Liver (tissue), 8 donors: ENCODE measurements at regions not wholly inside any gene's neighbourhood (a gene's known extent, or its start where the extent isn't known, plus 50 kb on each side); places are given as distances from the start of the nearest gene placed in this dataset.

Experiments
- DNase-seq: peaks from one replicate; pipeline ENCODE4 v3.0.0-alpha.2; 2017; ENCODE audit warnings: low spot score
- H3K27ac ChIP-seq, 2 donors: one replicate each; pipeline ENCODE4 v1.7.0; 2013; ENCODE audit warnings: inconsistent platforms in 2 of 2, low read length in 2 of 2, control low read depth in 1 of 2, low read depth in 1 of 2, mild to moderate bottlenecking in 1 of 2
- H3K27me3 ChIP-seq, 4 donors: one replicate each; pipeline versions ENCODE4 v1.6.1 to v1.7.0; 2013; ENCODE audit warnings: low read length in 3 of 4, inconsistent platforms in 1 of 4, mild to moderate bottlenecking in 1 of 4, moderate library complexity in 1 of 4; ENCODE audit not compliant: control insufficient read depth in 4 of 4, insufficient read depth in 4 of 4
- H3K36me3 ChIP-seq, 4 donors: one replicate each; pipeline versions ENCODE4 v1.6.1 to v1.7.0; 2013; ENCODE audit warnings: low read length in 3 of 4, mild to moderate bottlenecking in 3 of 4, low read depth in 1 of 4, moderate library complexity in 1 of 4; ENCODE audit not compliant: control insufficient read depth in 4 of 4, insufficient read depth in 3 of 4
- H3K4me1 ChIP-seq, 4 donors: one replicate each; pipeline versions ENCODE4 v1.6.1 to v1.7.0; 2013; ENCODE audit warnings: low read length in 3 of 4, mild to moderate bottlenecking in 3 of 4, moderate library complexity in 1 of 4; ENCODE audit not compliant: control insufficient read depth in 4 of 4, insufficient read depth in 4 of 4
- H3K4me3 ChIP-seq, 3 donors: one replicate each; pipeline versions ENCODE4 v1.6.1 to v1.7.0; 2013; ENCODE audit warnings: low read length in 3 of 3, control low read depth in 1 of 3, low read depth in 1 of 3, mild to moderate bottlenecking in 1 of 3
- H3K9ac ChIP-seq, 2 donors: one replicate each; pipeline ENCODE4 v1.7.0; 2013; ENCODE audit warnings: low read length in 2 of 2, mild to moderate bottlenecking in 2 of 2, moderate library complexity in 2 of 2, control low read depth in 1 of 2, low read depth in 1 of 2
- H3K9me3 ChIP-seq, 4 donors: one replicate each; pipeline versions ENCODE4 v1.6.1 to v1.7.0; 2013; ENCODE audit warnings: low read length in 3 of 4; ENCODE audit not compliant: control insufficient read depth in 4 of 4
- EGR1 ChIP-seq, 2 donors: IDR thresholded peaks; 2 replicates each; pipeline ENCODE4 v1.6.1; 2016 to 2018; ENCODE audit warnings: antibody characterized with exemption in 2 of 2, low read depth in 2 of 2
- FOXA1 ChIP-seq: IDR thresholded peaks from 2 replicates; pipeline ENCODE4 v1.6.1; 2016; ENCODE audit warnings: antibody characterized with exemption
- FOXA2 ChIP-seq: IDR thresholded peaks from 2 replicates; pipeline ENCODE4 v1.6.1; 2016; ENCODE audit warnings: antibody characterized with exemption
- GABPA ChIP-seq, 2 donors: IDR thresholded peaks in 1 of 2; conservative IDR thresholded peaks in 1 of 2; 2 replicates each; pipeline ENCODE4 v1.6.1; 2016; ENCODE audit warnings: antibody characterized with exemption in 2 of 2, mild to moderate bottlenecking in 1 of 2, moderate library complexity in 1 of 2
- HNF4A ChIP-seq, 2 donors: conservative IDR thresholded peaks; 2 replicates each; pipeline ENCODE4 v1.6.1; 2016; ENCODE audit warnings: antibody characterized with exemption in 2 of 2, mild to moderate bottlenecking in 2 of 2
- HNF4G ChIP-seq: IDR thresholded peaks from 2 replicates; pipeline ENCODE4 v1.6.1; 2016; ENCODE audit warnings: antibody characterized with exemption
- JUND ChIP-seq, 2 donors: IDR thresholded peaks; 2 replicates each; pipeline ENCODE4 v1.6.1; 2016; ENCODE audit warnings: antibody characterized with exemption in 2 of 2
- NR2F2 ChIP-seq: IDR thresholded peaks from 2 replicates; pipeline ENCODE4 v1.6.1; 2016; ENCODE audit warnings: antibody characterized with exemption
- RAD21 ChIP-seq, 2 donors: IDR thresholded peaks; 2 replicates each; pipeline ENCODE4 v1.6.1; 2016; ENCODE audit warnings: antibody characterized with exemption in 2 of 2, mild to moderate bottlenecking in 2 of 2
- RXRA ChIP-seq, 2 donors: IDR thresholded peaks; 2 replicates each; pipeline ENCODE4 v1.6.1; 2017 to 2018; ENCODE audit warnings: antibody characterized with exemption in 2 of 2, mild to moderate bottlenecking in 1 of 2
- SP1 ChIP-seq: IDR thresholded peaks from 2 replicates; pipeline ENCODE4 v1.6.1; 2018; ENCODE audit warnings: antibody characterized with exemption, mild to moderate bottlenecking
- TAF1 ChIP-seq: conservative IDR thresholded peaks from 2 replicates; pipeline ENCODE4 v1.6.1; 2016; ENCODE audit warnings: antibody characterized with exemption, mild to moderate bottlenecking
- YY1 ChIP-seq: IDR thresholded peaks from 2 replicates; pipeline ENCODE4 v1.6.1; 2016; ENCODE audit warnings: antibody characterized with exemption, mild to moderate bottlenecking
- WGBS: extraction: QIAGEN DNeasy Blood & Tissue Kit; methylation state at CpG from one replicate; pipeline ENCODE4 v1.1.7; 2013; 5-methylcytosine and 5-hydroxymethylcytosine counted together
- TF ChIP-seq, protein P1 (sequence below): fragments of 150-350 bp; IDR thresholded peaks from 2 replicates; pipeline ENCODE4 v1.5.1; 2017; ENCODE audit warnings: improper control_type of control experiment, low read depth, low read length; ENCODE audit not compliant: missing input control
- TF ChIP-seq, protein P2 (sequence below): IDR thresholded peaks from 2 replicates; pipeline ENCODE4 v1.6.1; 2016; ENCODE audit warnings: antibody characterized with exemption, mild to moderate bottlenecking
- TF ChIP-seq, protein P3 (sequence below): IDR thresholded peaks from 2 replicates; pipeline ENCODE4 v1.6.1; 2016; ENCODE audit warnings: antibody characterized with exemption
- TF ChIP-seq, protein P4 (sequence below): IDR thresholded peaks from 2 replicates; pipeline ENCODE4 v1.6.1; 2016; ENCODE audit warnings: antibody characterized with exemption
- TF ChIP-seq, protein P5 (sequence below): IDR thresholded peaks from 2 replicates; pipeline ENCODE4 v1.6.1; 2016; ENCODE audit warnings: antibody characterized with exemption
- donor health status: healthy.
- donor health status: healthy.
- donor health status: healthy.
- donor health status: healthy.
- donor health status: healthy.

DNA sequence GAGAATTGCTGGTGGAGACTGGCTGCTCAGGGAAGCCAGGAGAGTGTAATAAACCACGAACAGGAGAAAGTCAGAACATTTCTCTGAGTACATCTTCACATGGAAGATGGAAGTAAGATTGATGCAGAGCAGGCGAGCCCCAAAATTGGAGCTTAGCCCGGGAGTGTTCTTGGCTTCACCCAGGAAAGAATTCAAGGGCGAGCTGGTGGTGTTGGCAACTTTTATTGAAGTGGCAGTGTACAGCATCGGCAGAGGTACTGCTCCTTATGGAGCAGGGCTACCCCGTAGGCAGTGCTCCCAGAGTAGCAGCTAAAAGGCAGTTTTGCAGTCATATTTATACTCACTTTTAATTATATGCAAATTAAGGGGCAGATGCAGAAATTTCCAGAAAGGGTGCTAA is 281.4 kb upstream of the MEX3C start:
- 88% methylated on average over 6 of the region's 6 CpGs for WGBS
- Histone ChIP-seq H3K4me3 (no peak overlapping the region), H3K36me3 (no peaks in the 10 kb centered on the region)

DNA sequence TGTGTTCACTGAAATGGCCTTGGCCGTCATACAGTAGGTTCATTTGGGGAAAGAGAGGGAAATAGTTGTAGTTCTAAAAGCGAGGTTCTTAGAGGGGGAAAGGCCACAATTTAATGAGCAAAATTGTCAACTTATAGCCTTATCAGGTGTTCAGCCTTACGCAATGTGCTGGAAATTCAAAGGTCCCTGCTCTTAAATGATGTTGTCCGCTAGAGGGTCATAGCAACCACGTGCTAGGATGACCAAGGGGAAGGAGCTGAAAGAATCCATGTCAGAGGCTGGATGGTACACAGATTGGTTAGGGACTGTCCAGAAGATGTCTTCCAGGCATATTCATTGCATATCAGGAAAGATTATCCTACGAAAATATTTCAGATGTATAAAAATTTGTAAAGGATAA is 282.3 kb upstream of the MEX3C start:
- no peaks in the 10 kb centered on the region for H3K9me3 ChIP-seq
- no peak overlapping the region for H3K4me3 ChIP-seq
- no peaks in the 10 kb centered on the region for H3K27me3 ChIP-seq
- no peak overlapping the region for H3K27ac ChIP-seq
- no peaks in the 10 kb centered on the region for H3K36me3 ChIP-seq
- no peak for DNase-seq
- H3K4me1 ChIP-seq, result no peaks in the 10 kb centered on the region
- TF ChIP-seq RXRA (IDR thresholded peaks at IDR 0.05), result no peak
- TF ChIP-seq, protein P1, sequence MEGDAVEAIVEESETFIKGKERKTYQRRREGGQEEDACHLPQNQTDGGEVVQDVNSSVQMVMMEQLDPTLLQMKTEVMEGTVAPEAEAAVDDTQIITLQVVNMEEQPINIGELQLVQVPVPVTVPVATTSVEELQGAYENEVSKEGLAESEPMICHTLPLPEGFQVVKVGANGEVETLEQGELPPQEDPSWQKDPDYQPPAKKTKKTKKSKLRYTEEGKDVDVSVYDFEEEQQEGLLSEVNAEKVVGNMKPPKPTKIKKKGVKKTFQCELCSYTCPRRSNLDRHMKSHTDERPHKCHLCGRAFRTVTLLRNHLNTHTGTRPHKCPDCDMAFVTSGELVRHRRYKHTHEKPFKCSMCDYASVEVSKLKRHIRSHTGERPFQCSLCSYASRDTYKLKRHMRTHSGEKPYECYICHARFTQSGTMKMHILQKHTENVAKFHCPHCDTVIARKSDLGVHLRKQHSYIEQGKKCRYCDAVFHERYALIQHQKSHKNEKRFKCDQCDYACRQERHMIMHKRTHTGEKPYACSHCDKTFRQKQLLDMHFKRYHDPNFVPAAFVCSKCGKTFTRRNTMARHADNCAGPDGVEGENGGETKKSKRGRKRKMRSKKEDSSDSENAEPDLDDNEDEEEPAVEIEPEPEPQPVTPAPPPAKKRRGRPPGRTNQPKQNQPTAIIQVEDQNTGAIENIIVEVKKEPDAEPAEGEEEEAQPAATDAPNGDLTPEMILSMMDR, result no peak
- no peak for TF ChIP-seq EGR1 (IDR thresholded peaks at IDR 0.05; ENCODE audit: low read depth in 2 of 2)
- TF ChIP-seq YY1, result no peak
- TF ChIP-seq HNF4A (conservative IDR thresholded peaks at IDR 0.05), result no peak
- TF ChIP-seq RAD21 (IDR thresholded peaks at IDR 0.05), result no peak
- no peak for TF ChIP-seq FOXA1
- TF ChIP-seq, protein P2, sequence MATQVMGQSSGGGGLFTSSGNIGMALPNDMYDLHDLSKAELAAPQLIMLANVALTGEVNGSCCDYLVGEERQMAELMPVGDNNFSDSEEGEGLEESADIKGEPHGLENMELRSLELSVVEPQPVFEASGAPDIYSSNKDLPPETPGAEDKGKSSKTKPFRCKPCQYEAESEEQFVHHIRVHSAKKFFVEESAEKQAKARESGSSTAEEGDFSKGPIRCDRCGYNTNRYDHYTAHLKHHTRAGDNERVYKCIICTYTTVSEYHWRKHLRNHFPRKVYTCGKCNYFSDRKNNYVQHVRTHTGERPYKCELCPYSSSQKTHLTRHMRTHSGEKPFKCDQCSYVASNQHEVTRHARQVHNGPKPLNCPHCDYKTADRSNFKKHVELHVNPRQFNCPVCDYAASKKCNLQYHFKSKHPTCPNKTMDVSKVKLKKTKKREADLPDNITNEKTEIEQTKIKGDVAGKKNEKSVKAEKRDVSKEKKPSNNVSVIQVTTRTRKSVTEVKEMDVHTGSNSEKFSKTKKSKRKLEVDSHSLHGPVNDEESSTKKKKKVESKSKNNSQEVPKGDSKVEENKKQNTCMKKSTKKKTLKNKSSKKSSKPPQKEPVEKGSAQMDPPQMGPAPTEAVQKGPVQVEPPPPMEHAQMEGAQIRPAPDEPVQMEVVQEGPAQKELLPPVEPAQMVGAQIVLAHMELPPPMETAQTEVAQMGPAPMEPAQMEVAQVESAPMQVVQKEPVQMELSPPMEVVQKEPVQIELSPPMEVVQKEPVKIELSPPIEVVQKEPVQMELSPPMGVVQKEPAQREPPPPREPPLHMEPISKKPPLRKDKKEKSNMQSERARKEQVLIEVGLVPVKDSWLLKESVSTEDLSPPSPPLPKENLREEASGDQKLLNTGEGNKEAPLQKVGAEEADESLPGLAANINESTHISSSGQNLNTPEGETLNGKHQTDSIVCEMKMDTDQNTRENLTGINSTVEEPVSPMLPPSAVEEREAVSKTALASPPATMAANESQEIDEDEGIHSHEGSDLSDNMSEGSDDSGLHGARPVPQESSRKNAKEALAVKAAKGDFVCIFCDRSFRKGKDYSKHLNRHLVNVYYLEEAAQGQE, result no peak
- no peak for TF ChIP-seq SP1
- no peak for TF ChIP-seq HNF4G
- no peak for TF ChIP-seq JUND (IDR thresholded peaks at IDR 0.05)
- TF ChIP-seq TAF1, result no peak
- H3K9ac ChIP-seq, result no peak overlapping the region
- 78% methylated on average over 6 of the region's 6 CpGs for WGBS

More for the DNA sequence above, 281.4 kb upstream of the MEX3C start:
- no peaks in the 10 kb centered on the region for H3K9me3 ChIP-seq
- no peak for TF ChIP-seq JUND (IDR thresholded peaks at IDR 0.05)
- no peak for TF ChIP-seq FOXA1
- TF ChIP-seq YY1, result no peak
- TF ChIP-seq NR2F2, result no peak
- TF ChIP-seq, protein P3, sequence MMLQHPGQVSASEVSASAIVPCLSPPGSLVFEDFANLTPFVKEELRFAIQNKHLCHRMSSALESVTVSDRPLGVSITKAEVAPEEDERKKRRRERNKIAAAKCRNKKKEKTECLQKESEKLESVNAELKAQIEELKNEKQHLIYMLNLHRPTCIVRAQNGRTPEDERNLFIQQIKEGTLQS, result no peak
- no peak for TF ChIP-seq SP1
- TF ChIP-seq, protein P4, sequence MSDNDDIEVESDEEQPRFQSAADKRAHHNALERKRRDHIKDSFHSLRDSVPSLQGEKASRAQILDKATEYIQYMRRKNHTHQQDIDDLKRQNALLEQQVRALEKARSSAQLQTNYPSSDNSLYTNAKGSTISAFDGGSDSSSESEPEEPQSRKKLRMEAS, result no peak
- TF ChIP-seq, protein P5, sequence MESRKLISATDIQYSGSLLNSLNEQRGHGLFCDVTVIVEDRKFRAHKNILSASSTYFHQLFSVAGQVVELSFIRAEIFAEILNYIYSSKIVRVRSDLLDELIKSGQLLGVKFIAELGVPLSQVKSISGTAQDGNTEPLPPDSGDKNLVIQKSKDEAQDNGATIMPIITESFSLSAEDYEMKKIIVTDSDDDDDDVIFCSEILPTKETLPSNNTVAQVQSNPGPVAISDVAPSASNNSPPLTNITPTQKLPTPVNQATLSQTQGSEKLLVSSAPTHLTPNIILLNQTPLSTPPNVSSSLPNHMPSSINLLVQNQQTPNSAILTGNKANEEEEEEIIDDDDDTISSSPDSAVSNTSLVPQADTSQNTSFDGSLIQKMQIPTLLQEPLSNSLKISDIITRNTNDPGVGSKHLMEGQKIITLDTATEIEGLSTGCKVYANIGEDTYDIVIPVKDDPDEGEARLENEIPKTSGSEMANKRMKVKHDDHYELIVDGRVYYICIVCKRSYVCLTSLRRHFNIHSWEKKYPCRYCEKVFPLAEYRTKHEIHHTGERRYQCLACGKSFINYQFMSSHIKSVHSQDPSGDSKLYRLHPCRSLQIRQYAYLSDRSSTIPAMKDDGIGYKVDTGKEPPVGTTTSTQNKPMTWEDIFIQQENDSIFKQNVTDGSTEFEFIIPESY, result no peak
- TF ChIP-seq HNF4G, result no peak
- no peak for TF ChIP-seq GABPA (IDR thresholded peaks at IDR 0.05 in 1 of 2, conservative IDR thresholded peaks at IDR 0.05 in 1 of 2)
- no peak for TF ChIP-seq EGR1 (IDR thresholded peaks at IDR 0.05; ENCODE audit: low read depth in 2 of 2)
- TF ChIP-seq, protein P1, result no peak
- TF ChIP-seq TAF1, result no peak
- TF ChIP-seq RAD21 (IDR thresholded peaks at IDR 0.05), result no peak
- no peak for TF ChIP-seq FOXA2
- TF ChIP-seq HNF4A (conservative IDR thresholded peaks at IDR 0.05), result no peak
- H3K27ac ChIP-seq, result no peak overlapping the region
- H3K27me3 ChIP-seq, result no peaks in the 10 kb centered on the region
- no peak for DNase-seq
- no peaks in the 10 kb centered on the region for H3K4me1 ChIP-seq
- H3K9ac ChIP-seq, result no peak overlapping the region
